ENCODE measurements at regions not wholly inside any gene's neighbourhood (a gene's known extent, or its start where the extent isn't known, plus 50 kb on each side); places are given as distances from the start of the nearest gene placed in this dataset.

DNA sequence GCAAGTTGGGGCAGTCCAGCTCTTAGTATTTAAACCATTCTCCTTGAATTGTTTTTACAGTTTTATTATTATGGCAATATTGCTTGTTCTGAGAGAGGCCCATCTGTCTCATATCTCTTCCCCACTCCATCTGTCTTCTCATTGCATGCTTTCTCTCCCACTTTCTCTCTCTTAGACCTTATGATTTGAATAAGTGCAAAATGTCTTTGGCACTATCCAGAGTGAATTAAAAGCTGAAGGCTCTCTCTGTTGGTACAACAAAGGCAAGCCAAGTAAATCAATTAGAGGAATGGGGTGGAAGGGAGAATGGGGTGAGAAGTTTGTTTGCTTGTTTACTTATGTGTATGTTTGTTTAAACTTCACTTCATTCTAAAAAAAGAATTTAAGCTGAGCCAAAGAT lies 195.3 kb upstream of the RFX3 start:
- no peak for DNase-seq (ENCODE audit: extremely low read depth, low read depth)
- TF ChIP-seq, protein P1, sequence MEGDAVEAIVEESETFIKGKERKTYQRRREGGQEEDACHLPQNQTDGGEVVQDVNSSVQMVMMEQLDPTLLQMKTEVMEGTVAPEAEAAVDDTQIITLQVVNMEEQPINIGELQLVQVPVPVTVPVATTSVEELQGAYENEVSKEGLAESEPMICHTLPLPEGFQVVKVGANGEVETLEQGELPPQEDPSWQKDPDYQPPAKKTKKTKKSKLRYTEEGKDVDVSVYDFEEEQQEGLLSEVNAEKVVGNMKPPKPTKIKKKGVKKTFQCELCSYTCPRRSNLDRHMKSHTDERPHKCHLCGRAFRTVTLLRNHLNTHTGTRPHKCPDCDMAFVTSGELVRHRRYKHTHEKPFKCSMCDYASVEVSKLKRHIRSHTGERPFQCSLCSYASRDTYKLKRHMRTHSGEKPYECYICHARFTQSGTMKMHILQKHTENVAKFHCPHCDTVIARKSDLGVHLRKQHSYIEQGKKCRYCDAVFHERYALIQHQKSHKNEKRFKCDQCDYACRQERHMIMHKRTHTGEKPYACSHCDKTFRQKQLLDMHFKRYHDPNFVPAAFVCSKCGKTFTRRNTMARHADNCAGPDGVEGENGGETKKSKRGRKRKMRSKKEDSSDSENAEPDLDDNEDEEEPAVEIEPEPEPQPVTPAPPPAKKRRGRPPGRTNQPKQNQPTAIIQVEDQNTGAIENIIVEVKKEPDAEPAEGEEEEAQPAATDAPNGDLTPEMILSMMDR (IDR thresholded peaks at IDR 0.05; ENCODE audit: low read depth, low read length): no peak

DNA sequence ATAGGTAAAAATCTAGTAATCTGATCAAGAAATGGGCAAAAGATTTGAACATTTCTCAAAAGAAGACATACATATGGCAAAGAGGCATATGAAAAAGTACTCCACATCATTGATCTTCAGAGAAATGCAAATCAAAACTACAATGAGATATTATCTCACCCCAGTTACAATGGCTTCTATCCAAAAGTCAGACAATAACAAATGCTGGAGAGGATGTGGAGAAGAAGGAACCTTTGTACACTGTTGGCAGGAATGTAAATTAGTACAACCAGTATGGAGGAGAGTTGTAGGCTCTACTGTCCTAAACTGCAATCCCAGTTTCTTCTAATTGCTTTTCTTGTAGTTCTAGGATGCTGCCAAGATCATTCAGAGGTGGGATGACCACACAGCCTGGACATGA lies 193.5 kb upstream of the RFX3 start:
- TF ChIP-seq, protein P1 (IDR thresholded peaks at IDR 0.05; ENCODE audit: low read depth, low read length): no peak
- no peak for DNase-seq (ENCODE audit: extremely low read depth, low read depth)

DNA sequence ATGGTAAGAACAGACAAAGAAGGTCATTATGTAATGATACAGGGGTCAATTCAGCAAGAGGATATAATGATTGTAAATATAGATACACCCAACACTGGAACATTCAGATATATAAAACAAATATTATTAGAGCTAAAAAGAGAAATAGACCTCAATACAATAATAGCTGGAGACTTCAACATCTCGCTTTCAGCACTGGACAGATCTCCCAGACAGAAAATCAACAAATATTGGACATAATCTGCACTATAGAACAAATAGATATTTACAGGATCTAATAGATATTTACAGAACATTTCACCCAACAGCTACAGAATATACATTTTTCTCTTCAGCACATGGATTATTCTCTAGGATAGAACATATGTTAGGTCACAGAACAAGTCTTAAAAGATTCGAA lies 190.6 kb upstream of the RFX3 start:
- TF ChIP-seq, protein P1 (IDR thresholded peaks at IDR 0.05; ENCODE audit: low read depth, low read length): no peak
- DNase-seq (ENCODE audit: extremely low read depth, low read depth): no peak

DNA sequence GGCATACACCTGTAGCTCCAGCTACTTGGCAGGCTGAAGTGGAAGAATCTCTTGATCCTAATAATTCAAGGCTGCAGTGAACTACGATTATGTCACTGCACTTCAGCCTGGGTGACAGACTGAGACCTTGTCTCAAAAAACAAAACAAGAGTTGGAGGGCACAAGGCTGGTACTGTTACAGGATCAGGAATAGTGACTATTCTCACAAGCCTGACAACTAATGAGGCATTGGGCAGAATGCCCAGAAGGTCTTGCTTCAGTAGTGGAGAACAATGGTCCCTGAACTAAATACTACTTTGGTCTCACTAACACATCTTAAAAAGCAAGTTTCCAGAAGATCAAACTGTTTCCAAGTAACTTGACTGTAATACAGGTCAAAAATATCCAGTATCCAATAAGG lies 182.9 kb upstream of the RFX3 start:
- DNase-seq (ENCODE audit: extremely low read depth, low read depth): no peak
- TF ChIP-seq, protein P1 (IDR thresholded peaks at IDR 0.05; ENCODE audit: low read depth, low read length): no peak

DNA sequence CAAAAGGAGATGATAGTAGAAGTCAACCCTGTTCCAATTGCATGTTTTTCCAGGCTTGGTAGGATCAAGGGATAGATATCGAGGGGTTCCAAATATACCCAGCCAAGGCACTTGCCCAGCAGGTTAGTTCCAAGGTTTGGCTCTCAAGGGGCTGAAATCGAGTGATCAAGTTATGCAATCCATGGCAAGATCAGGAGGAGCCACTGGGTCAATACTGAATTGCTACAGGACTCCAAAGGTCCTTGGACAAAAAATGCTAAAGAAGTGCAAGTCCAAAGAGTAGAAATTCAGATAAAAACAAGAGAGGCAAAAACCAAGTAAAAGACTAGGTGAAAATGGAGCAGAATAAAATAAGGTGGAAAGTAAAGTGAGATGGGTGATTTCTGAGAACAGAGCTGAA lies 179.1 kb upstream of the RFX3 start:
- TF ChIP-seq, protein P1 (IDR thresholded peaks at IDR 0.05; ENCODE audit: low read depth, low read length): no peak
- DNase-seq (ENCODE audit: extremely low read depth, low read depth): no peak

DNA sequence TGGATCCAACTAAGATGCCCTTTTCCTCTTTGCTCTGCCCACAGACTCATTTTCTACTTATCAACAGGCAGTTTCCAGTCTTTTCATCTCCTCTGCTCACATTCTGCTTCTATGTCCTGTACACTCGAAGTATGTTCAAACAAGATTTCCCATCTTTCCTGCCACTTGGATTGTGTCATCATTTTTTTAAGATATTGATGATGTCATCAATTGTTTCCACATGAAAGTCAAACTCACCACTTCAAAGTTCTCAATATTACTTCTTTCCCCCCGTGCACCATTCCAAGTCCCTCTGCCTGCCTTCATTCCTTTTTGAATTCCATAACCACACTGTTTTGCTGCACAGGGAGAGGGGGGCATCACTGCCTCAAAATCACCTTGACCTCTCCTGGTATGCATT lies 175.0 kb upstream of the RFX3 start:
- TF ChIP-seq, protein P1 (IDR thresholded peaks at IDR 0.05; ENCODE audit: low read depth, low read length): no peak
- no peak for DNase-seq (ENCODE audit: extremely low read depth, low read depth)

DNA sequence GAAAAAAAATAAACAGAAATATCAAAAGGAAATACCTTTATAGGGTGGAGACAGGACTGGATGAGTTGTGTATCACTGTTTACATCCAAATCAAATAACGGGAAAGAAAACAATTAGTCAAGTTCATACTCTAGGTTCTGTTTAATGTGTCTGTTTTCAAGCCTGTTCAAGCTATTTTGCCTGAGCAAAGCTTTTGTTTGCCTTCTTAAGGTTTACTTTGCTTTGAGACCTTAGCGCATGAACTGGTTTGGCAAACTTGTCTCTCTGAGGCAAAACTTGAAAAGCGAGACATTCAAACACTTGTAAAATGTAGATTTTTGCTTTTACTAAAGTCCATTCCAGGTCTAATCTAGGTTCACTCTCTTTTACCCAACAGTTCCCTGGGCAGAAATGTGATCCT lies 174.1 kb upstream of the RFX3 start:
- no peak for DNase-seq (ENCODE audit: extremely low read depth, low read depth)
- TF ChIP-seq, protein P1 (IDR thresholded peaks at IDR 0.05; ENCODE audit: low read depth, low read length): no peak

Data from AG09319 (cell line).